HEK293 (cell line): ENCODE measurements at regions not wholly inside any gene's neighbourhood (a gene's known extent, or its start where the extent isn't known, plus 50 kb on each side); places are given as distances from the start of the nearest gene placed in this dataset.

Source experiments
- CTCF ChIA-PET: fragments of 350-600 bp; formaldehyde crosslinking; extraction: SDS; loops from one replicate; lab custom pipeline; 2021; ENCODE audit warnings: antibody characterized with exemption; lab: Yijun Ruan, JAX
- POLR2A ChIA-PET: fragments of 300-600 bp; formaldehyde crosslinking; extraction: SDS; loops from one replicate; lab custom pipeline; 2020; ENCODE audit warnings: antibody characterized with exemption, inconsistent platforms; lab: Yijun Ruan, JAX
- H3K27ac ChIP-seq: fragments of 200-500 bp; sonication (Bioruptor generic); 2 replicates; pipeline ENCODE4 v1.5.1; 2014; ENCODE audit warnings: low read depth, low read length, control low read depth, inconsistent platforms; ENCODE audit errors: extremely low read depth
- H3K36me3 ChIP-seq, 2 experiments: fragments of 200-500 bp in 1 of 2; sonication (Bioruptor generic) in 1 of 2; 1 replicate in 1 of 2; 2 replicates in 1 of 2; pipeline ENCODE4 v1.5.1; 2014 to 2017; ENCODE audit warnings: inconsistent platforms in 2 of 2, low read length in 2 of 2; ENCODE audit not compliant: control insufficient read depth in 2 of 2, insufficient read depth in 1 of 2
- H3K4me1 ChIP-seq: fragments of 200-500 bp; sonication (Bioruptor generic); 2 replicates; pipeline ENCODE4 v1.5.1; 2014; ENCODE audit warnings: mild to moderate bottlenecking, low read length, inconsistent platforms; ENCODE audit not compliant: control insufficient read depth, insufficient read depth
- H3K4me3 ChIP-seq: 2 replicates; pipeline ENCODE4 v1.5.1; 2011; ENCODE audit warnings: low read depth, mild to moderate bottlenecking, control low read depth, low read length, moderate library complexity
- H3K9me3 ChIP-seq: fragments of 200-500 bp; sonication (Bioruptor generic); 2 replicates; pipeline ENCODE4 v1.5.1; 2014; ENCODE audit warnings: low read depth, low read length, inconsistent platforms; ENCODE audit not compliant: control insufficient read depth, insufficient read depth
- HOXA7 ChIP-seq: sonication (generic); formaldehyde crosslinking; IDR thresholded peaks from 2 replicates; pipeline ENCODE4 v1.8.1; 2022; ENCODE audit warnings: missing genetic modification reagents, borderline replicate concordance
- MZF1 ChIP-seq: fragments of 450-650 bp; formaldehyde crosslinking; IDR thresholded peaks from 2 replicates; pipeline ENCODE4 v1.5.1; 2017; ENCODE audit warnings: missing biosample characterization, missing genetic modification characterization, borderline replicate concordance
- PRDM1 ChIP-seq: fragments of 450-650 bp; formaldehyde crosslinking; IDR thresholded peaks from 2 replicates; pipeline ENCODE4; 2016; ENCODE audit warnings: missing biosample characterization, missing genetic modification characterization
- SCRT2 ChIP-seq: fragments of 450-650 bp; formaldehyde crosslinking; IDR thresholded peaks from 2 replicates; pipeline ENCODE4 v1.5.1; 2016; ENCODE audit warnings: missing biosample characterization, missing genetic modification characterization
- ZBTB11 ChIP-seq: fragments of 450-650 bp; formaldehyde crosslinking; conservative IDR thresholded peaks from 2 replicates; pipeline ENCODE4 v1.5.1; 2016; ENCODE audit warnings: low read depth, missing biosample characterization, missing genetic modification characterization
- ZFP41 ChIP-seq: fragments of 450-650 bp; formaldehyde crosslinking; IDR thresholded peaks from 2 replicates; pipeline ENCODE4 v1.5.1; 2016; ENCODE audit warnings: missing biosample characterization, missing genetic modification characterization, borderline replicate concordance
- ZIC2 ChIP-seq: fragments of 450-650 bp; formaldehyde crosslinking; IDR thresholded peaks from 2 replicates; pipeline ENCODE4 v1.5.1; 2016; ENCODE audit warnings: missing biosample characterization, missing genetic modification characterization
- ZNF10 ChIP-seq: fragments of 450-650 bp; formaldehyde crosslinking; IDR thresholded peaks from 2 replicates; pipeline ENCODE4 v1.5.1; 2017; ENCODE audit warnings: missing biosample characterization, missing genetic modification characterization
- ZNF140 ChIP-seq: fragments of 450-650 bp; formaldehyde crosslinking; IDR thresholded peaks from 2 replicates; pipeline ENCODE4 v1.5.1; 2016; ENCODE audit warnings: missing biosample characterization, missing genetic modification characterization
- ZNF266 ChIP-seq: fragments of 450-650 bp; formaldehyde crosslinking; IDR thresholded peaks from 2 replicates; pipeline ENCODE4 v1.5.1; 2016; ENCODE audit warnings: missing biosample characterization, missing genetic modification characterization, low read depth
- ZNF623 ChIP-seq: fragments of 450-650 bp; formaldehyde crosslinking; IDR thresholded peaks from 2 replicates; pipeline ENCODE4 v1.5.1; 2016; ENCODE audit warnings: missing biosample characterization, missing genetic modification characterization
- ZNF654 ChIP-seq: fragments of 450-650 bp; formaldehyde crosslinking; IDR thresholded peaks from 2 replicates; pipeline ENCODE4 v1.5.1; 2016; ENCODE audit warnings: low read depth, missing biosample characterization, missing genetic modification characterization
- TF ChIP-seq, protein P1 (sequence below): fragments of 450-650 bp; formaldehyde crosslinking; IDR thresholded peaks from 2 replicates; pipeline ENCODE4 v1.5.1; 2016; ENCODE audit warnings: missing biosample characterization, missing genetic modification characterization
- TF ChIP-seq, protein P2 (sequence below): fragments of 450-650 bp; formaldehyde crosslinking; IDR thresholded peaks from 2 replicates; pipeline ENCODE4 v1.5.1; 2016; ENCODE audit warnings: missing biosample characterization, missing genetic modification characterization
- TF ChIP-seq, protein P3 (sequence below): fragments of 450-650 bp; formaldehyde crosslinking; IDR thresholded peaks from 2 replicates; pipeline ENCODE4 v1.5.1; 2016; ENCODE audit warnings: missing biosample characterization, missing genetic modification characterization

DNA sequence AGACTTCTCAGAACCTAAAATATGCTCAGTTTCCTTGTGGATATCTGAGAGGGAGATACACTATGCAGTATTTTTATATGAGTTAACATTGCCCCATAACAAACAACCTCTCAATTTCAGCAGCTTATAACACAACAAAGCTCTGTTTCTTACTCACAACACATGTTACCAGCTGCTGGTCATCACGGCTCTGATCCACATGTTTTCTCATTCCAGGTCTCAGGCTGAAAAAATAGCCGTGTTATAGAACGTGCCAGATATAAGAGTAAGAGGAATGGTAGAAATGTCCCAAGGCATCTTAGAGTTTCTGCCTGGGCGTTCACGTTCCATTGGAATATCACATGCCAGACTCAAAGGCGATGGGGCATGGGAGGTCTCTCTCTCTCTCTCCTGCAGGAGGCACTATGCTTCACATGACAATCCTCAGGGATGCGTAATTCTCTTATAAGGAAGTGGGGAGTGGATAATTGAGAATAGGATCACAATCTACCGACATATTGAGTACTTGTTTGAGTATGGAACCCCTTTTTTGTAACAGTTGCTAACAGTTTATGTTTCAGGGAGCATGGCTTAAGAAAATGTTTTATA lies 246.6 kb downstream of the NHLRC3 start:
- POLR2A ChIA-PET, result no interaction called here
- no peaks in the 10 kb centered on the region for H3K9me3 ChIP-seq
- H3K27ac ChIP-seq, result no peak overlapping the region
- TF ChIP-seq ZFP41 (tag by site-specific recombination) (no peak), PRDM1 (tag by site-specific recombination) (no peak), MZF1 (no peak), ZIC2 (tag by site-specific recombination) (no peak), ZBTB11 (no peak), ZNF10 (no peak), HOXA7 (CRISPR knock-in tag) (no peak), ZNF654 (tag by site-specific recombination) (no peak), ZNF623 (tag by site-specific recombination) (no peak), ZNF266 (tag by site-specific recombination) (no peak), SCRT2 (no peak), ZNF140 (no peak)
- TF ChIP-seq, protein P1, sequence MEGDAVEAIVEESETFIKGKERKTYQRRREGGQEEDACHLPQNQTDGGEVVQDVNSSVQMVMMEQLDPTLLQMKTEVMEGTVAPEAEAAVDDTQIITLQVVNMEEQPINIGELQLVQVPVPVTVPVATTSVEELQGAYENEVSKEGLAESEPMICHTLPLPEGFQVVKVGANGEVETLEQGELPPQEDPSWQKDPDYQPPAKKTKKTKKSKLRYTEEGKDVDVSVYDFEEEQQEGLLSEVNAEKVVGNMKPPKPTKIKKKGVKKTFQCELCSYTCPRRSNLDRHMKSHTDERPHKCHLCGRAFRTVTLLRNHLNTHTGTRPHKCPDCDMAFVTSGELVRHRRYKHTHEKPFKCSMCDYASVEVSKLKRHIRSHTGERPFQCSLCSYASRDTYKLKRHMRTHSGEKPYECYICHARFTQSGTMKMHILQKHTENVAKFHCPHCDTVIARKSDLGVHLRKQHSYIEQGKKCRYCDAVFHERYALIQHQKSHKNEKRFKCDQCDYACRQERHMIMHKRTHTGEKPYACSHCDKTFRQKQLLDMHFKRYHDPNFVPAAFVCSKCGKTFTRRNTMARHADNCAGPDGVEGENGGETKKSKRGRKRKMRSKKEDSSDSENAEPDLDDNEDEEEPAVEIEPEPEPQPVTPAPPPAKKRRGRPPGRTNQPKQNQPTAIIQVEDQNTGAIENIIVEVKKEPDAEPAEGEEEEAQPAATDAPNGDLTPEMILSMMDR (tag by site-specific recombination), result no peak
- TF ChIP-seq, protein P2, sequence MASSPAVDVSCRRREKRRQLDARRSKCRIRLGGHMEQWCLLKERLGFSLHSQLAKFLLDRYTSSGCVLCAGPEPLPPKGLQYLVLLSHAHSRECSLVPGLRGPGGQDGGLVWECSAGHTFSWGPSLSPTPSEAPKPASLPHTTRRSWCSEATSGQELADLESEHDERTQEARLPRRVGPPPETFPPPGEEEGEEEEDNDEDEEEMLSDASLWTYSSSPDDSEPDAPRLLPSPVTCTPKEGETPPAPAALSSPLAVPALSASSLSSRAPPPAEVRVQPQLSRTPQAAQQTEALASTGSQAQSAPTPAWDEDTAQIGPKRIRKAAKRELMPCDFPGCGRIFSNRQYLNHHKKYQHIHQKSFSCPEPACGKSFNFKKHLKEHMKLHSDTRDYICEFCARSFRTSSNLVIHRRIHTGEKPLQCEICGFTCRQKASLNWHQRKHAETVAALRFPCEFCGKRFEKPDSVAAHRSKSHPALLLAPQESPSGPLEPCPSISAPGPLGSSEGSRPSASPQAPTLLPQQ (tag by site-specific recombination), result no peak
- TF ChIP-seq, protein P3, sequence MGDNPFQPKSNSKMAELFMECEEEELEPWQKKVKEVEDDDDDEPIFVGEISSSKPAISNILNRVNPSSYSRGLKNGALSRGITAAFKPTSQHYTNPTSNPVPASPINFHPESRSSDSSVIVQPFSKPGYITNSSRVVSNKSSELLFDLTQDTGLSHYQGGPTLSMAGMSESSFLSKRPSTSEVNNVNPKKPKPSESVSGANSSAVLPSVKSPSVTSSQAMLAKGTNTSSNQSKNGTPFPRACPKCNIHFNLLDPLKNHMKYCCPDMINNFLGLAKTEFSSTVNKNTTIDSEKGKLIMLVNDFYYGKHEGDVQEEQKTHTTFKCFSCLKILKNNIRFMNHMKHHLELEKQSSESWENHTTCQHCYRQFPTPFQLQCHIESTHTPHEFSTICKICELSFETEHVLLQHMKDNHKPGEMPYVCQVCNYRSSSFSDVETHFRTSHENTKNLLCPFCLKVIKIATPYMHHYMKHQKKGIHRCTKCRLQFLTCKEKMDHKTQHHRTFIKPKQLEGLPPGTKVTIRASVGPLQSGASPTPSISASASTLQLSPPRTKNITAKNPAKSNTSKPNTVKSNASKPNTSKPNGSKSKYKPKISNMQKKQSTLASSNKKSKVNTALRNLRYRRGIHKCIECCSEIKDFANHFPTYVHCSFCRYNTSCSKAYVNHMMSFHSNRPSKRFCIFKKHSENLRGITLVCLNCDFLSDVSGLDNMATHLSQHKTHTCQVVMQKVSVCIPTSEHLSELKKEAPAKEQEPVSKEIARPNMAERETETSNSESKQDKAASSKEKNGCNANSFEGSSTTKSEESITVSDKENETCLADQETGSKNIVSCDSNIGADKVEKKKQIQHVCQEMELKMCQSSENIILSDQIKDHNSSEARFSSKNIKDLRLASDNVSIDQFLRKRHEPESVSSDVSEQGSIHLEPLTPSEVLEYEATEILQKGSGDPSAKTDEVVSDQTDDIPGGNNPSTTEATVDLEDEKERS, result no peak
- TF ChIP-seq, all 188 proteins: peak for 0
- CTCF ChIA-PET, result interaction anchor here (1.1 kb wide), 1 partner anchor 327 kb away, joined by 5 read pairs; no protein-coding TSS in a partner anchor
- Histone ChIP-seq H3K36me3 (no peaks in the 10 kb centered on the region), H3K4me3 (no peak overlapping the region), H3K4me1 (no peaks in the 10 kb centered on the region)
